ENCODE measurements at regions not wholly inside any gene's neighbourhood (a gene's known extent, or its start where the extent isn't known, plus 50 kb on each side); places are given as distances from the start of the nearest gene placed in this dataset.

DNA sequence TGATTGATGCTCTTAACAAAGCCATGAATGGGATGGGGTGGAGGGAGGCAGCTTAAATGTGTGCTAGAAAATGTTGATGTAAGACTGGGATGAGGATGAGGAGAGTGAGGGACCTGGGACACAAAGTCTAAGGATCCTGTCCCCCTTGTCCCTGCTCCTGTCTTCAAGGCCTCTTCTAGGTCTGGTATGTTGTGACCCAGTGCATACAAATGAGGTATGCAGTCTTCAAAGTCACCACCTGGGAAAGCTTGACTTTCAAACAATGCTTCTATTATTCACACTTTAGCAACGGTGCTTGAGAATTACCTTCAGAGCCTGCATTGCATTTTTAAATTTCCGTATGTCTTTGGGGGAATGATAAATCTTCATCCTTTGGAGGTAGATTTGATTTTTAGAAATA lies 88.4 kb upstream of the SLC34A2 start:
- TF ChIP-seq POLR2A (IDR thresholded peaks at IDR 0.05; ENCODE audit: extremely low read depth, insufficient read length), result no peak
- TF ChIP-seq CTCF (IDR thresholded peaks at IDR 0.05; ENCODE audit: low read depth, low read length), result no peak

Data from NB4 (cell line).